GM23338 (cell line): ENCODE measurements at regions not wholly inside any gene's neighbourhood (a gene's known extent, or its start where the extent isn't known, plus 50 kb on each side); places are given as distances from the start of the nearest gene placed in this dataset.

ENCODE experiments used
- ATAC-seq: fragments of 200-7000 bp; cut with Tn5 transposase; 3 replicates; pipeline ENCODE4 v1.9.1; 2020
- DNase-seq: peaks from one replicate; pipeline ENCODE4 v3.0.0-alpha.2; 2015; ENCODE audit warnings: low spot score
- H2AFZ ChIP-seq: fragments of 200-600 bp; sonication (generic); 2 replicates; pipeline ENCODE4 v1.8.0; 2016; ENCODE audit warnings: antibody characterized with exemption, mild to moderate bottlenecking, moderate library complexity
- H3F3A ChIP-seq: fragments of 200-600 bp; sonication (generic); replicated peaks from 2 replicates; pipeline ENCODE4 v1.8.0; 2017; ENCODE audit warnings: antibody characterized with exemption, mixed run types, low read depth
- H3K27ac ChIP-seq: fragments of 200-600 bp; sonication (generic); 2 replicates; pipeline ENCODE4 v1.6.1; 2016; ENCODE audit warnings: low read depth
- H3K27me3 ChIP-seq: fragments of 200-600 bp; sonication (generic); 2 replicates; pipeline ENCODE4 v1.8.0; 2016; ENCODE audit warnings: mild to moderate bottlenecking, mixed run types, moderate library complexity; ENCODE audit not compliant: insufficient read depth
- H3K36me3 ChIP-seq: fragments of 200-600 bp; sonication (generic); 2 replicates; pipeline ENCODE4 v1.8.0; 2016; ENCODE audit warnings: mild to moderate bottlenecking; ENCODE audit not compliant: insufficient read depth
- H3K4me1 ChIP-seq: fragments of 200-600 bp; sonication (generic); 2 replicates; pipeline ENCODE4 v1.8.0; 2016; ENCODE audit warnings: mild to moderate bottlenecking, moderate library complexity; ENCODE audit not compliant: insufficient read depth
- H3K4me2 ChIP-seq: fragments of 200-600 bp; sonication (generic); 2 replicates; pipeline ENCODE4 v1.7.1; 2017; ENCODE audit warnings: mixed run types
- H3K4me3 ChIP-seq: fragments of 200-600 bp; sonication (generic); 2 replicates; pipeline ENCODE4 v1.6.1; 2016; ENCODE audit warnings: mixed run types
- H3K79me2 ChIP-seq: fragments of 200-600 bp; sonication (generic); replicated peaks from 2 replicates; pipeline ENCODE4 v1.8.0; 2017; ENCODE audit warnings: mild to moderate bottlenecking; ENCODE audit not compliant: insufficient read depth
- H3K9me2 ChIP-seq: fragments of 200-600 bp; sonication (generic); 2 replicates; pipeline ENCODE4 v1.8.0; 2017; ENCODE audit not compliant: insufficient read depth
- H4K20me1 ChIP-seq: fragments of 200-600 bp; sonication (generic); replicated peaks from 2 replicates; pipeline ENCODE4 v1.8.0; 2017; ENCODE audit warnings: mild to moderate bottlenecking; ENCODE audit not compliant: insufficient read depth
- H3K27ac Mint-ChIP-seq: 2 replicates; pipeline ENCODE4 v1.8.0; 2020; ENCODE audit warnings: inconsistent platforms, mild to moderate bottlenecking, moderate library complexity, mixed read lengths
- H3K27me3 Mint-ChIP-seq: 3 replicates; pipeline ENCODE4 v1.8.0; 2022; ENCODE audit warnings: low read depth, mild to moderate bottlenecking, moderate library complexity, mixed read lengths, inconsistent platforms; ENCODE audit not compliant: insufficient read depth, poor library complexity
- H3K36me3 Mint-ChIP-seq: 3 replicates; pipeline ENCODE4 v1.8.0; 2021; ENCODE audit warnings: low read depth, mild to moderate bottlenecking, inconsistent platforms, moderate library complexity, mixed read lengths
- H3K4me1 Mint-ChIP-seq: 3 replicates; pipeline ENCODE4 v1.8.0; 2020; ENCODE audit warnings: mild to moderate bottlenecking, inconsistent platforms, mixed read lengths
- H3K4me3 Mint-ChIP-seq: 3 replicates; pipeline ENCODE4 v1.8.0; 2021; ENCODE audit warnings: moderate library complexity, mild to moderate bottlenecking, inconsistent platforms, mixed read lengths
- H3K9me3 Mint-ChIP-seq: 3 replicates; pipeline ENCODE4 v1.8.0; 2020; ENCODE audit warnings: moderate library complexity, mild to moderate bottlenecking, inconsistent platforms, mixed read lengths
- CTCF ChIP-seq, 2 experiments: fragments of 200-600 bp in 1 of 2; sonication (generic) in 1 of 2; conservative IDR thresholded peaks; 2 replicates each; pipeline versions ENCODE4 v1.5.1 to v1.6.1; 2016 to 2017; ENCODE audit warnings: antibody characterized with exemption in 2 of 2, low read depth in 2 of 2, mild to moderate bottlenecking in 2 of 2, moderate library complexity in 1 of 2
- JUNB ChIP-seq: IDR thresholded peaks from one replicate; pipeline ENCODE4 v1.6.1; 2016; ENCODE audit warnings: antibody characterized with exemption; ENCODE audit not compliant: unreplicated experiment
- NANOG ChIP-seq: IDR thresholded peaks from 2 replicates; pipeline ENCODE4 v1.6.1; 2016; ENCODE audit warnings: antibody characterized with exemption, borderline replicate concordance
- ZNF114 ChIP-seq: fragments of 250-450 bp; sonication (Bioruptor Pico); IDR thresholded peaks from 2 replicates; pipeline ENCODE4 v1.5.0; 2020; ENCODE audit warnings: mild to moderate bottlenecking, moderate library complexity
- ZNF462 ChIP-seq: fragments of 250-450 bp; sonication (Bioruptor Pico); IDR thresholded peaks from 2 replicates; pipeline ENCODE4 v1.5.0; 2020; ENCODE audit warnings: mild to moderate bottlenecking, moderate library complexity

GRCh38 chr5:1733369-1733768 lies 66.3 kb downstream of the MRPL36 start:
- H3K79me2 ChIP-seq: no peaks in the 10 kb centered on the region
- H3F3A ChIP-seq: no peaks in the 10 kb centered on the region
- no peaks in the 10 kb centered on the region for H3K9me3 Mint-ChIP-seq
- H3K4me3 Mint-ChIP-seq: no peak overlapping the region
- TF ChIP-seq CTCF (conservative IDR thresholded peaks at IDR 0.05; ENCODE audit: low read depth in 2 of 2) (no peak), ZNF462 (CRISPR knock-in tag) (no peak), NANOG (no peak)
- no peaks in the 10 kb centered on the region for H3K36me3 ChIP-seq
- H3K4me1 Mint-ChIP-seq: peaks cover under 1% of the 10 kb centered on the region; the same call in 1 of the 3 replicates
- no peak overlapping the region for H3K27ac Mint-ChIP-seq
- H3K4me1 ChIP-seq: no peaks in the 10 kb centered on the region
- H3K27ac ChIP-seq: no peak overlapping the region
- H4K20me1 ChIP-seq: no peaks in the 10 kb centered on the region
- H3K4me2 ChIP-seq: no peak overlapping the region
- peaks cover 4% of the 10 kb centered on the region for H3K27me3 Mint-ChIP-seq
- no peak overlapping the region for H3K4me3 ChIP-seq
- H3K36me3 Mint-ChIP-seq: no peaks in the 10 kb centered on the region
- H3K27me3 ChIP-seq: no peaks in the 10 kb centered on the region
- ATAC-seq (no peak), DNase-seq (no peak)
- H2AFZ ChIP-seq: no peak overlapping the region
- H3K9me2 ChIP-seq: no peaks in the 10 kb centered on the region

- Histone ChIP-seq H3K4me1 (no peaks in the 10 kb centered on the region), H4K20me1 (no peaks in the 10 kb centered on the region), H3K36me3 (no peaks in the 10 kb centered on the region), H3K9me2 (no peaks in the 10 kb centered on the region), H3K27me3 (no peaks in the 10 kb centered on the region), H2AFZ (no peak overlapping the region), H3K4me2 (no peak overlapping the region), H3K79me2 (no peaks in the 10 kb centered on the region), H3K4me3 (no peak overlapping the region), H3F3A (no peaks in the 10 kb centered on the region), H3K27ac (no peak overlapping the region)
- DNase-seq (no peak), ATAC-seq (no peak)
- no peak for TF ChIP-seq ZNF114
- no peak for TF ChIP-seq JUNB
- TF ChIP-seq CTCF (conservative IDR thresholded peaks at IDR 0.05; ENCODE audit: low read depth in 2 of 2): no peak
- Mint-ChIP-seq H3K27me3 (peaks cover 4% of the 10 kb centered on the region), H3K4me3 (no peak overlapping the region), H3K9me3 (no peaks in the 10 kb centered on the region), H3K4me1 (peaks cover 5% of the 10 kb centered on the region; the same call in 1 of the 3 replicates), H3K36me3 (no peaks in the 10 kb centered on the region), H3K27ac (no peak overlapping the region)
Observed at GRCh38 chr5:1732945-1733344, 66.7 kb downstream of the MRPL36 start.
